Esophagus muscularis mucosa (tissue), 4 donors: ENCODE measurements at regions not wholly inside any gene's neighbourhood (a gene's known extent, or its start where the extent isn't known, plus 50 kb on each side); places are given as distances from the start of the nearest gene placed in this dataset.

Source experiments
- EP300 ChIP-seq: sonication (generic); formaldehyde crosslinking; IDR thresholded peaks from one replicate; pipeline ENCODE4 v1.6.1; 2017; ENCODE audit warnings: antibody characterized with exemption
- POLR2A ChIP-seq: fragments of 450-650 bp; IDR thresholded peaks from one replicate; pipeline ENCODE4 v1.6.1; 2017; ENCODE audit warnings: antibody characterized with exemption, moderate library complexity, mild to moderate bottlenecking, low read depth
- TF ChIP-seq, protein P1 (sequence below), 3 experiments: fragments of 200-600 bp in 2 of 3; fragments of 450-650 bp in 1 of 3; sonication (generic) in 2 of 3; IDR thresholded peaks; one replicate each; pipeline ENCODE4 v1.5.1; 2017 to 2019; ENCODE audit warnings: antibody characterized with exemption in 3 of 3, mild to moderate bottlenecking in 2 of 3, moderate library complexity in 1 of 3

DNA sequence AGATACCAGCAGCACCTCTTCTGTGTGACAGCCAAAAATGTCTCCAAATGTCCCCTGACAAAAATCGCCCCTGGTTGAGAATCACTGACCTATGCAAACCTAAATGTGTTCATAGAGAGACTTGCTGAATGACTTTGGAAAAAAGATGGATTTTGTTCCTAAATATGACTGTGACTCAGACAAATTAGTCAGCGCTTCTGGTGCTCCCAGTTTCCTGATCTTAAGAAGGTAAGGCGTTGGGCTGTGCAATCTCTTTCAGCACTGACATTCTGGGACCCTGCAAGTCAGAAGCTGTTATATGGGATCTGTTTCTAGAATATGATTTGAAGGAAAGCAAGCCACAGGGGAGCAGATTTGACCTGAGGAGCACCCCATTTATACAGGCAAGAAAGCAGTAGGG is 90.6 kb upstream of the PWP1 start:
- TF ChIP-seq, protein P1, sequence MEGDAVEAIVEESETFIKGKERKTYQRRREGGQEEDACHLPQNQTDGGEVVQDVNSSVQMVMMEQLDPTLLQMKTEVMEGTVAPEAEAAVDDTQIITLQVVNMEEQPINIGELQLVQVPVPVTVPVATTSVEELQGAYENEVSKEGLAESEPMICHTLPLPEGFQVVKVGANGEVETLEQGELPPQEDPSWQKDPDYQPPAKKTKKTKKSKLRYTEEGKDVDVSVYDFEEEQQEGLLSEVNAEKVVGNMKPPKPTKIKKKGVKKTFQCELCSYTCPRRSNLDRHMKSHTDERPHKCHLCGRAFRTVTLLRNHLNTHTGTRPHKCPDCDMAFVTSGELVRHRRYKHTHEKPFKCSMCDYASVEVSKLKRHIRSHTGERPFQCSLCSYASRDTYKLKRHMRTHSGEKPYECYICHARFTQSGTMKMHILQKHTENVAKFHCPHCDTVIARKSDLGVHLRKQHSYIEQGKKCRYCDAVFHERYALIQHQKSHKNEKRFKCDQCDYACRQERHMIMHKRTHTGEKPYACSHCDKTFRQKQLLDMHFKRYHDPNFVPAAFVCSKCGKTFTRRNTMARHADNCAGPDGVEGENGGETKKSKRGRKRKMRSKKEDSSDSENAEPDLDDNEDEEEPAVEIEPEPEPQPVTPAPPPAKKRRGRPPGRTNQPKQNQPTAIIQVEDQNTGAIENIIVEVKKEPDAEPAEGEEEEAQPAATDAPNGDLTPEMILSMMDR (IDR thresholded peaks at IDR 0.05): no peak
- TF ChIP-seq POLR2A (no peak), EP300 (no peak)
